Activated CD4-positive, alpha-beta T cell treated with anti-CD3 and anti-CD28 coated beads, Interleukin-2, amount 50 U/mL, for 1 hour (primary cell): ENCODE measurements at regions not wholly inside any gene's neighbourhood (a gene's known extent, or its start where the extent isn't known, plus 50 kb on each side); places are given as distances from the start of the nearest gene placed in this dataset.

Experiments
- DNase-seq: peaks from one replicate; pipeline ENCODE4 v3.0.0-alpha.2; 2020

DNA sequence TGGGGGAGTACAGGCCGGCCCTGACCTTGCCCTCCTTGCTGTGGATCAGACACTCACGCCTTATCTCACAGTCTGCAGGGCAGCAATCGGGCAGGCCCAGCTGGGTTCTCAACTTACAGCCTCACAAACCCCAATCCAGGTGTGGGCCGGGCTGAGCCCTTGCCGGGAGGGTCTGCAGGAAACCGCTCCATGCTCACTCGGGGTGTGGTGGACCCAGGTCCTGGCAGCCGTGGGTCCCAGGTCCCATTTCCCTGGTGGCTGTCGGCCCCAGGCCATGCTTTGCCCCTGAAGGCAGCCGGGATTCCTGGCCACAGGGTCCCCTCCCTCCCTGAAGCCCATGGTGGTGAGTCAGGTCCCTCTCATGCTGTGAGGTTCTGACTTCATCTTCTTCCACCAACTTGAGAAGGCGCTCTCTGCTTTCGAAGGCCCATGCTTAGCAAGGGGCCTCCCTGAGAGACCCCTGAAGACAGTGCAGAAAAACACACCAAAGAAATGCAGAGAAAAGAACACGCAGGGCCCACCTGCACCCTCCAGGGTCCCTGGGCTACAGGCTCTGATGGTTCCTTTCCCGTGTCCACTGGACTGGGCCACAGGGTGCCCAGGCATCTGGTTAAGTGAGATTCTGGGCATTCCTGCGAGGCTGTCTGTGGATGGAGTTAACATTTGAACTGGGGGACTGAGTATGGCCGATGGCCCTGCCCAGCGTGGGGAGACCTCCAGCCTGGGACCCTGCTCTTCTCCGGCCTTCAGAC lies 588.2 kb downstream of the BRD1 start:
- no peak for DNase-seq

DNA sequence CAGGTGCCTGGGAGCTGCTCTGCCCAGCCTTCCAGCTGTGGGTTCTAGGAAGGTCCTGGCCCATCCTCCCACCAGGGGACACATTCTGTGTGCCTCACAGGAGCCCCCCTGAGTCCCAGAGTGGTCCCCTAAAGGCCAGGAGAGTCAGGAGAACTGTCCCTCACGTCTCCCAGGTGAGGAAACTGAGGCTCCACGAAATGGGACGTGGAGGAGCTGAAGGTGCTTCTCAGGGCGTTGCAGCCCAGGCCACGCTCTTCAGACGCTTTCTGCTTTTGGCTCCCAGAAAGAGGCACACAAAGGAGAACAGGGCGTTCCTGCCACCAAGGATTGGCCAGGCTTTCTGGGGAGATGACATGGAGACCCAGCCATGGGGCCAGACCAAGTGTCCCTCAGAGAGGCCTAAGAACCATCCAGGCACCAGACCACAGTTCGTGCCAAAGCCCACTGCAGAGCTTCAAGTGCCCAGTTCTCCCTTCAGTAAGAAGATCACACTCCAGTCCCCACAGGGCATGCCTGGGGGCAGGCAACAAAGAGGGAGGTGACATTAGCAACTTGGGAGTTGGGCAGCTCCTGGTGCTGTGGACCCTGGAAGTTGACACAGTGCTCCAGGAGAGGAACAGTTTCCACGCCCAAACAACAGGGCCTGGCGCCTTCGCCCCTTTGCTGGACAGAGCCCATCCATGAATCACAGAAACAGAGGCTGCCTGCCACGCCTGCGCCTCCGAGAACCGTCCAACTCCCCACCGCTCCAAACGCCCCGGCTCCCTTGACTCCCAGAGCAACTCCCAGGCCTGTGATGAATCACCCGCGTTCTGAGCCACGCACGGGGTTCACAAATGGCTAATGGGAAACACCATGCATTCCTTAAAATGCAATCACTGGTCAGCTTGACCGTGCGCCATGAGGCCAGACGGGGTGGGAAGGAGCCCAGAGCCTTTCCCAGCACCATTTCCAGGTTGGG lies 589.2 kb downstream of the BRD1 start:
- DNase-seq = no peak

GRCh38 chr22:49237703-49238102 lies 590.0 kb downstream of the BRD1 start:
- DNase-seq = no peak

GRCh38 chr22:49237279-49237678 lies 590.4 kb downstream of the BRD1 start:
- no peak for DNase-seq

GRCh38 chr22:49236541-49237075 lies 591.1 kb downstream of the BRD1 start:
- DNase-seq = no peak

- no peak for DNase-seq
These were observed 592.0 kb downstream of the BRD1 start for GRCh38 chr22:49235463-49236300.

GRCh38 chr22:49234459-49234858 lies 593.2 kb downstream of the BRD1 start:
- no peak for DNase-seq

- DNase-seq = no peak
These were observed 594.1 kb downstream of the BRD1 start for GRCh38 chr22:49233507-49234100.

DNA sequence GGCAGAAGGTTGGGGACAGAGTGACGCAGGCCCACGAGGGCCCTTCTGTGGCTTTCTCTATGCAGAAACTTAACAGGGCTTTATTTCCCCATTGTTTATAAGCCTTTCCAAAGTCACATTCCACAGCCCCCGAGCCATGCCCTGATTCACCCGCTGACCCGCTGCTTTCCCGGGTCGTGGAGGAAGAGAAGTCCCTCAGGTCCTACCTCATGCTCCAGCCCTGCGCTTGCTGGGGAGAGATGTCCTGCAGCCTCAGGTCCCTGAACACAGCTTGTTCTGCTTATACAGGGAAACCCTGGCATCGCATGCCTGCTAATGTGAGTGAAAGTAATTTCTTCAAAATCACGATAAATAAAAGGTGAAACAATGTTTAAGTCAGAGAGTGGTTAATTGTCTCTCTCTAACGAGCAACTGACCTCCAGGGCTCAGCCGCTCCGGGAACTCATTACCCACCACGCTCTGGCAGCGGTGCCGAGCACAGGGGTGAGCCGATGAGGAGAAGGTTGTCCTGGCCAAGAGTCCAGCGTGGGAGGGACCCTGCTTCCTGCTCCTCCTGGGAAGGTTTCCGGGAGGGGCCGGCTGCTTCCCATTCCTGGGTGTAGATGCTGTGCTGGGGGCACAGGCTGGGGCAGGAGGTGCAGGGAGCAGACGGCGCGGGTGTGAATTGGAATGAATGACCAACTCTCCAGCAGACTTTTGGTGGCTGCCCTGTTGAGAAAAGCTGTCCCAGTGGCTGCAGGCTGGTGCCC lies 595.2 kb downstream of the BRD1 start:
- no peak for DNase-seq

DNA sequence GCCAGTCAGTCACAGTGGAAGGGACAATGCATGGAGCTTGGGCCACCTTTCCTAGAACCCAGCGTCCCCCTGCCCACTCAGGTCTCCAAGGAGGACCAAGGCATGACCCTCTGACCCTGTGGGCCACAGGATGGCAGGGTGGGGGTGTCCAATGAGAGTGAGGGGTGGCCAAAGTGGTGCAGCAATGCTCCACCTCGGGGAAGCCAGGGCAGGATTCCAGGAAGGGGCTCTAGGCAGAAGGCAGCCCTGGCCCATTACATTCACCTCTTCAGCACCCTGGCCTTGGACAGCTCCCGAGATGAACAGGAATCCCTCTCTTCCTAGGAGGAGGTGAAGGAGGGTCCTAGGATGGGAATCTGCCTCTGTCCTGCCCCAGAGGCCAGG lies 597.5 kb downstream of the BRD1 start:
- DNase-seq = no peak

- no peak for DNase-seq
These were observed 598.0 kb downstream of the BRD1 start for GRCh38 chr22:49229483-49230193.

GRCh38 chr22:49228431-49229037 lies 599.1 kb downstream of the BRD1 start:
- DNase-seq = no peak

DNA sequence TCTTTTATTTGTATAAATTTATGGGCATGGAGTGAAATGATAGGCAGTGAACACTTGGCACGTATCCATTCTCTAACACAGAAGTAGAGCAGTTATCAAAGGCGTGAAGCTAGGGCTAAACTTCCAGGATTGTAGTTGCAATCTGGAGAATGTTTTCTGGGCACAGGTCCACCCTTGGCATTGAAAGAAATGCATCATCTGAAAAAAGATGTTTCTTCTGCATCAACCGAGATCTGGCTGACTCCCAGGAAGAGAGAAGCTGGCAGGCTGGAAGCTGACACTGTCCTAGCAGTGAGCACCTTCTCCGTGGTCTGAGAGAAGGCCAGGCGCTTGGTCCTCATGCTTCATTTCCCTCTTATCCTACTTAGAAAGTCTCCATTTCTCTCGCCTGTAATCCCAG lies 600.0 kb downstream of the BRD1 start:
- no peak for DNase-seq

DNA sequence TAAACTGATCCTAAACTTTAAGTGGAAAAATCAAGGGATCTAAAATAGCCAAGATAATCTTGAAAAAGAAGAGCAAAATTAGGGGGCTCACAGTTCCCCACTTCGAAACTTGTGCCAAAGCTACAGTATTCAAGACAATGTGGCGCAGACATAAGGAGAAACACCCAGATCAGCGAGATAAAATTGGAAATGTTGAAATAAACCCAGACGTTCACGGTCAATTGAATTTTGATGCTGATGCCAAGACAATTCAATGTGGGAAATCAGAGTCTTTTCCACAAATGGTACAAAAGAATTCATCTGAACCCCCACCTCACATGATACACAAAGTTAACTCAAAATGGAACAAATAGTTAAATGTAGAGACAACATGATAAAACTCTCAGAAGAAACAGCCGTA lies 601.6 kb downstream of the BRD1 start:
- no peak for DNase-seq

- no peak for DNase-seq
These were observed 603.4 kb downstream of the BRD1 start for GRCh38 chr22:49224243-49224642.

DNA sequence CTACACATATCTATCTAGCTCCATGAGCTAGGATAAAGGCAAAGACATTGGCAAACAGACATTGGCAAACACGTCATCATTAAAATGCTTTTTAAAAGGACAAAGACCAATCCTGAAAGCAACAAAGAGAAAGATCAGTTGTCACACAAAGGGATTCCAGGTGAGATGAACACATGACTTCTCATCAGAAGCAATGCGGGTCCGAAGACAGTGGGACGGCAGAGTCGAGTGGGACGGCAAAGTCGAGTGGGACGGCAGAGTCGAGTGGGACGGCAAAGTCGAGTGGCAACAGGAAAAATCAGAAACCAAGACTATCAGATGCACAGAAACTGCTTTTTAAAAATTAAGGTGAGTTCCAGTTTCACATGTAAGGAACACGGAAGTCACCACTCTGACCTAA lies 609.5 kb downstream of the BRD1 start:
- no peak for DNase-seq

DNA sequence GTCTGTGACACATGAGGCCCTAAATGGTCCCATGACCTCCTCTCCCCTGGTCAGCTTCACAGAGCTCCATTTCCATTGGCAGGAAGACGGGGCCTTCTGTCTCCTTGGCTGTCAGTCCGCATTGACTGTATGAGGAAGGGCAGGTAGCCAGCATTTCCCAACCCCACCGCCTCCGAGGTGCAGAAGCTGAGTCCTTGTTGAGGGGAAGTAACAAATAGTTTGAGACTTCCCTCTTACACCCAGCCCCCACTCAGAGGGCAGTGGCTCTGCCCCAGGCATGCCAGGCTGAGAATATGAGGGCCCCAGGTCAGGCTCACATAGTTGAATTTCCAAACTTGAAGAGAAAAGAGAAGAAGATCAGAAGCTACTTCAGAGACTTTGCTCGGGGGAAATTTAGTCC lies 611.1 kb downstream of the BRD1 start:
- no peak for DNase-seq

DNA sequence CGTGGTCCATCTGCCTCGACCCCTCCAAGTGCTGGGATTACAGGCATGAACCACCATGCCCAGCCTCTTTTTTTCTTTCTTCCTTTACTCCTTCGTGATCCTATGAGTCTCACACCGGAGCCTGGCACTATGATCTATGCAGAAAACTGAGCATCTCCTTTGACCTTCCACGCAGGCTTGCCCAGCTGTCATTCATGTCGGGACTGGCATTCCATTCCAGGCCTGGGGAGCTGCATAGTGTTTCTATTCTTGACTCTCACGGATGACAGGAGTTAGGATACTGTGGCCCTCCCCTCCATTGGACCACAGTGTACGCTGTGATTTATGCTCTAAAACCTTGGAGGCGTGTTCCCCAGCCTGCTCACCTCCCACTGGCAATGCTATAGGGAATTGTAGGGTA lies 611.8 kb downstream of the BRD1 start:
- DNase-seq = no peak

GRCh38 chr22:49214976-49215375 lies 612.7 kb downstream of the BRD1 start:
- no peak for DNase-seq

DNA sequence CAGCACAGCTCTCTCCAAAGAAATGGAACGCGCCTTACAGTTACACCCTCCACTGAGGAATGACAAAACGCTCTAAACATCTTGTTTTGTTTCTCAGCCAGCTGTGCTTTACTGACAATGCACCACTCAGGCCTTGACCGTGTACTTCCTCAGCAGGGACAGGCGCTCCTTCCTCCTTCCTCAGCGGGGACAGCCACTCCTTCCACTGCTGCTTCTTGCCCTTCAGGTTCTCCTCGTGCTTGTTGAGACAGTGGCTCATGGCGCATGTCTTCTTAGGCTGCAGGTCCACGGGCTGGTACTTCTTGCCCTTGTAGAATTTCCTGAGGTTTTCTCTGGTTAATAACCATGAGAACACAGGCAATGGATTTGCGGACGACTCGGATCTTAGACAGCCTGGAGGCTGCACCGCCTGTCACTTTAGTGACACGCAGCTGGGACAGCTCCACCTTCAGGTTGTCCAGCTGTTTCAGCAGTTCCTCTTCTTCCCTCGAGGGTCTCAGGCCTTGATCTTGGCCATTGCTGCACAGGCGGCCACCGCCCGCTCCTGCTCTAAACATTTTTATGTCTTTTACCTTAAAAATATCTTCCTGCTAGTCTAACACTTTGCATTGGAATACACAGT lies 613.8 kb downstream of the BRD1 start:
- no peak for DNase-seq
